GM18520 (cell line): ENCODE measurements at regions not wholly inside any gene's neighbourhood (a gene's known extent, or its start where the extent isn't known, plus 50 kb on each side); places are given as distances from the start of the nearest gene placed in this dataset.
"Not testable (repeated sequence)": the region's sequence is repeated elsewhere in the genome, so short reads cannot be mapped to it uniquely, and the experiment has no call there.

ENCODE experiments used
- ATAC-seq: cut with Tn5 transposase; IDR thresholded peaks from one replicate; pipeline ENCODE4 v1.9.1; 2021; ENCODE audit not compliant: unreplicated experiment

DNA sequence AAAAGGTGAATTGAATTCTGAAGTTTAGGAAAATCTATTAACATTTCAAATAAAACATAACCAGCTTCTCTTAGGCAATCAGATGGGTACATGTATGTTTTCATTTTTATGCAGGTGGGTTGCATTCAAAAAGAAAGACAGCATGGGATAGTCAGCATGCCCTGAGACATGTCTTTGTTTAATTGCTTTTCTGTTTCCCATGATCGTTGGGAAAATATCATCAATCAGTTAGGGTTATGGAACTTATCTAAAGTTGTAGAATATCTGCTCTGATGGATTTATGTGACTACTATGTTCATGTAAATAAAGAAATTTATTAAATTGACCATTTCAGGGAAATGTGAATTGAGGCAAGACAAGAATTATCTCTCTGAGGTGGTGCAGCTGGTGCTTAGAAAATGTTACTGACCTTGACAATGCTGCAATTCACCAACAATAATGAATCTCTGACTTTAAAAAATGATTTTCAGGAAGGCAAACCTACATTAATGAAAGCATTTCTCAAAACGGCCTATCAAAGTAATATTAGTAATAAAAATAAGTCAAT lies 112.7 kb downstream of the RFPL4B start:
- no peak for ATAC-seq

DNA sequence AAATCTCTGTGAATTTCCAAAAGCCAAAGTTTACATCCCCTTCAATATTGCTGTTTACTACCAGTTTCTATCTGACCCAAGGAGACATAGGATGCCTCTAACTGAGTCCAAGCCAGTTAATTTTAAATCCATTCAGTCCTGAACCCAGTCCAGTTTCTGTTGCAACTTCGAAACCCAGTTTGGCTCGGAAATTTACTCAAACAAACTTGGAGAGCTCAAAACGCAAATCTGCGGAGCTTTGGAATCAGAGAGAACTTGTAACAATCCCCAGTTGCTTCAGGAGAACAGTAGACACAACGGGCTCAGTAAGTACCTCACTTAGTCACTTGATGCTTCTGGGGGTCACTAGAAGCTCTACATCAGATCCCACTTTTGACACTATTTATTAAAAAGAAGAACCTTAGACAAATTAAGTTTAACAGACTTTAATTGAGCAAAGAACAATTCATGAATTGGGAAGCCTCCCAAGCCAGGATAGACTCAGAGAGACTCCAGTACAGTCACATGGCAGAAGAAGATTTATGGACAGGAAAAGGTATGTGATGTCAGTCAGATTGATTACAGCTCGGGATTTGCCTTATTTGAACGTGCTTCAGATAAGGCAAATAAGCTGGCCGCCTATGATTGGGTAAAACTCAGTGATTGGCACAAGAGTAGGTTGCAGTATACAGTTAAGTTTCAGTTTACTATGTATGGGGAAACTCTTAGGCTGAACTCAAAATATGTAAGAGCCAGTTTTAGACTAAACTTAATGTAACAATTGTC lies 118.0 kb downstream of the RFPL4B start:
- no peak for ATAC-seq

DNA sequence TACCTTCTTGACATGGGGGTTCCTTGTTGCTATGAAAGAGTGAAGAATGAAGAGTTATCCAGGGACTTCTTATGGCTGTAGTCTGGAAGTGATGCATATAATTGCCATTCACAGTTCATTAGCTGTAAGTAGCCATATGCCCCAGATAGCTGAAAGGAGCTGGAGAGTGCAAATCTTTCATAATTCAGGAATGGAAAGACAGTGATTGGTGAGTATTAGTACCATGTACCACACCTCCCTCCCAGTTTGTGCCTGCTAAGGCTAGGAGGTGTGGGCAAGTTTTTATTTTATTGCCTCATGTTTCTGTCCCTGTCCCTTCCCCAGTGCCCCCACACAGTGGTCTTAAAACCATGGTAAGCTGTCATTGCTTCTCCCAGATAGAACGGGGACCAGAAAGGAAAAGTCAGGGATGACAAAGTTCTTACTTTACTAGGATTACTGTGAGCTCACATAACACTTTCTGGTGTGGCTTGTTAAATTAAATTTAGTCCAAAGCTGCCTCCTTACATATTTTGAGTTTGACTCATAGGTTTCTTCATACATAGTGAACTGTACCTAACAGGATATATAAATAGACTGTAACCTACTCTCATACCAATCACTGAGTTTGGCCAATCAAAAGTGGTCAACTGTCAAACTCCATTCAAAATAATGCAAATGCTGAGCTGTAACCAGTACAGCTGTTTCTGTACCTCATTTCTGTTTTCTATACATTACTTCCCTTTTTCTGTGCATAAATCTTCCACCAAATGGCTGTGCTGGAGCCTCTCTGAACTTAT lies 119.4 kb downstream of the RFPL4B start:
- ATAC-seq, result peak; percentile 55

DNA sequence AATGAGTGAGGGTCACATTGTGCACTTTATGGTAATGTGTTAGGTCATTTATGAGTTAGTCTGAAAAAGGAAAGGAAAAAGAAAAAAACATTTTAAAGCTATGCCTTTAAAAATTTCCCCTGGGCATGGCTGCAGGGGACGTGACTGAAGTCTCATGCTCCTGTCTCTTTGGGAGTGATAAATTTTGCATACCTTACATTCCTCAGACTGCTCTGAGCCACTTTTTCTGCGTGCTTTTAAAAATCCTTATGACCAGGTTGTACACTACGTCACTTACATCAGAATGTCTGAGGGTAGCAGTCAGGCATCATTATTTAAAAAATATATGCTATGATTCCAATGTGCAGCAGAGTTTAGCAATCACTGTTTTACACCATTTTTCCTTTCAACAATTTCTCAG lies 121.2 kb downstream of the RFPL4B start:
- no peak for ATAC-seq

DNA sequence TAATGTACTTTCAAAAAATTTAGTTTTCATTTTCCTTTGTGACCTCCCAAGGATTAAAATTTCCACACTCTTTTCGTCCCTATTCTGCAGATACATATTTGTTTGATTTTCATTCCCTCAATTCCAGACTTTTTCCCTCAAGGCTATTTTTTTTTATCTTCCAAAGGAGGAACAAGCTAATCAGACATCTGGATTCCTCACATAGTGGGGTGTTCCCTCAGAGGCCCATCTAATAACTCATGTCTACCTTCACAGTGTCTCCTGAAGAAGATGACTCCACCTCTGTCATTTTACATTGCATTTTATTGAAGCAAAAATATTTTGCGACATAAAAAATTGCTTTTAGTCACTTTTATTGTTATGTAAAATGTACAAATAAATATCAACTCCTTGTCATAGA lies 122.2 kb downstream of the RFPL4B start:
- ATAC-seq, result no peak

DNA sequence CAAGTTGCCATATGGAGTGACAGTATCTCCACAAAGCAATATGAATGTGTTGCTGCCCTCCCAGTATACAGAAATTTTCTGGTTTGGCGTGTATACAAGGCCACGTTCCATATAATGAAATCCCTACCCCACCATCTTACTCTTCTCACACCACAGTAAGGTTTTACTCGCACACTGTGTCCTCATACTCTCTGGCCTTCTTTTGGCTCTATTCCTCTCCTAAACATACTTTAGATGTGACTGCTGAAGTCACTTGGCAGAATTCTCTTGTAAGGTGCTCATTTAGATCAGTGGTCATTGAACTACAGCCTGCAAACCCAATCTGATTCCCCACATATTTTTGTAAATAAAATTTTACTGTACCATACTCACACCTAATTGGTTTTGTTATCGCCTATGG lies 123.2 kb downstream of the RFPL4B start:
- no peak for ATAC-seq

DNA sequence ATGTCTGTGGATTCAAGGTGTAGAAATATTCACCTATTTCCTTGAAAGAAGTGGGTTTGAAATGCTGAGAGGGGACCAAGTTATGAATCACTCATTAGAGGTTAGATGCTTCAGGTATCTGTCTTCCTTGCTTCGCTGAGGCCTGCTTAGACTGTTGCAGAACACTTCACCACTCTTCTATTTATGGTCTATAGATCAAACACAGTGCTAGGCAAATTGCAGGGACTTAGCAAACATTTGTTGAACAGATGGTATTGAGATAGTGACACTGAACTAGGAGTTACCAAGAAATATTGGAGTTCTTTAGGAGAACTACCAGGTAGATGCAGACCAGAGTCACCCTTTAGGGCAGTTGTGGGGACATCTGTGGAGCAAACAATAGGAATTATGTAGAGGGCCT lies 123.8 kb downstream of the RFPL4B start:
- ATAC-seq, result no peak

DNA sequence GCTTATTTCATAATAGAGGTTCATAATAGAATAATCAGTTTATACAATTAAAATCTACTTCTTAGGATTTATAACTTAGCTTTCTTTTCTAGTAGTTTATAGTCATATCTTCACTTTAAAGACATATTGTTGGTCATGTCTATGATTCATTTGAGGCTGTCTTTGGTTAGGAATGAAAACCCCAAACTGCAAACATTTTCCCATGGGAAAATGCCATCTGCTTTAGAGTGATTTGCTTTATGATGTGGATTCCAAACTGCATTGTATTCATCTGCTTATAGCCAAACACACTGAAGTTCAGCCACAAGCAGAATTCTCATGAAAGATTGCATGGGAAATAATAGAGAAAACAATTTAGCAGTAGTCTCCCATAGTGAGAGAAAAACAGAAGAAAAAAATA lies 128.0 kb downstream of the RFPL4B start:
- no peak for ATAC-seq

DNA sequence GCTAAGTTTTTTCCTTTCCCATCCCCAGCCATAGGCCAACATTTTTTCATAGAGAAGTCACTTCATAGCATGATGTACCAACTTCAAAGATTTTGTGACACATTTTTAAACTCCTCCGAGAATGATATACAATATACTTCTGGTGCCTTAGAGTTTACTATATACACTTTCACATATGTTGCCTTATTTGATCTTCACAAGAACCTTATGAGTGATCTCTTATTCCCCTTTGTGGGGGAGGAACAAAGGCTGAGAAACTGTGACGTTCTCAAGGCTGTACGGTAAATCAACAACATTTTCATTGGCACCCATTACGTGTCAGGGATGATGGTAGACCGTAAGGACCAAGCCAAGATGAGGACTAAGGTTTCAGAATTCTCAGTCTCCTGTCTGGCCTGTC lies 130.0 kb downstream of the RFPL4B start:
- ATAC-seq, result no peak

DNA sequence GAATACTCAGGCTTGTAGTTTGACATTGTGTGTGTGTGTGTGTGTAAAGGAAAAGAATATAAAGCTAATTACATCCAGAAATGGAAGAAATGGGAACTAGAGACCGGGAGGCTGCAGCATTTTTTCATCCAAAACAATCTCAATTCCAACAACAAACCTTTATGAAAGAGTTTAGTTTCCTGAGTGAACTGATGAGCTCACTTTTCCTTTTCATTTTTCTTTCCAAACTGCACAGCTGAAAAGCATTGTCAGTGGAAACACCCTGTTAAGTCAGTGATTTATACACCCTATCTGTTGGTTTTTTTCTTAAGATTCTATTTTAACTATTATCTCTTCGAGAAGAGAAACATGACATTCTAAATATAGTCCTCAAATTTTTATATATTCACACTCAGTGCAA lies 130.9 kb downstream of the RFPL4B start:
- no peak for ATAC-seq

DNA sequence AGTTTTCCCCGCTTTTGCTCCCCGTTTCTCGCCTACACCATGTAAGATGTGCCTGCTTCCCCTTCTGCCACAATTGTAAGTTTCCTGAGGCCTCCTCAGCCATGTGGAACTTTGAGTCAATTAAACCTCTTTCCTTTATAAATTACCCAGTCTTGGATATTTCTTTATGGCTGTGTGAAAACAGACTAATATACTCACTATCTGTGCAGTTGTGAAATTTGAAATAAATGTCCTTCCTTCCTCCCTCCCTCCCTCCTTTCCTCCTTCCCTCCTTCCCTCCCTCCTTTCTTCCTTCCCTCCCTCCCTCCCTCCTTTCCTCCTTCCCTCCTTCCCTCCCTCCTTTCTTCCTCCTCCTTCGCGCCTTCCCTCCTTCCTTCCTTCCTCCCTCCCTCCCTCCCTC lies 132.8 kb downstream of the RFPL4B start:
- not testable (repeated sequence) for ATAC-seq

DNA sequence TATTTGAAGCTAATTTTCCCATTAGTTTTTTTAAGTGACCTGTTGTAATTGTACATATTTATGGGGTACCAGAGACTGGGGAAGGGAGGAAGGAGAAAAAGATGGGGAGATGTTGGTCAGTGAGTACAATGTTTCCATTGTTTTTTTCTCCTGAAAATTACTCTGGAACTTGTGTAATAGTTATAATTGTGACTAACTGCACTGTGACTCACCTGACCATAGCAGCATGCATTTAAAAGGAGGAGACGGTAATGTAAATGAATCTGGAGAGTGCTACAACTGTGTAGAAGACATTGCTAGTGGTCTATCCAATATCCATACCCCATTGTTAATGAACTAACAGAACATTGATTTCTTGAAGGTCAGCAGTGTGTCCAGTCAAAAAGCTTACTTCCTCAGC lies 133.4 kb downstream of the RFPL4B start:
- ATAC-seq, result no peak

DNA sequence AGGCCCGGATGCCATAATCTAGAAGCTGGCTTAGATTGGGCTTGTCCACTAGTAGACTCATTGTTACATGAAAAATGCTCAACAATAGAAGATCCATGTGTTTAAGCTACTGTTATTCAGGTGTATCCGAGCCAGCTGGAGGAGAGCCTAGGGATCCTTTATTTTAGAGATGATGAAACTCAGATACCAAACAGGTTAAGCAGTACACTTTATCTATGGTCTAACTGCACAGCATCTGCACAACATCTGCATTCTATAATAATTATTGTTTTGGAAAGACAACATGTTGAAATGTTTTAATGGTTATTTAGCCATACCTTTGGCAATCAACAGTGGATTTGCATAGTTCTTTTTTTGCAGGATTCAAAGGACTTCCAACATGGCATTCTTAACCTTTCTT lies 134.1 kb downstream of the RFPL4B start:
- no peak for ATAC-seq

DNA sequence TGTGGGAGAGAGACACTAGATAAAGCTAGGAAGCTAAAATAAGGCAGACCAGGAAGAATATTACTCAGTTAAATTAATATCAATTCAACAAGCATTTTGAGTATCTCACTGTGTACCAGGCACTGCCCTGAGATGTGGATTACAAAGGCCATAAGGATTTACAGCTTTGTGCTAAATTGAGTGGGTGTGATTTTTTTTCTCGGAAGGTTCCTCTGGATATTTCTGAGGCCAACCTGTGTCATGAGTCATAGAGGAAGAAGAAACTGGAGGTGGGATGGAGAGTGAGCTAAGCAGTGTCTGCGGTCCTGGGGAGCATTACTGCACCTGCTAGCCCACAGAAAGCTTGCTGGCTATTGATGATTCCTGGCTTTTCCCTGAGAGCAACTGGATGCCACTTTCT lies 135.2 kb downstream of the RFPL4B start:
- no peak for ATAC-seq

DNA sequence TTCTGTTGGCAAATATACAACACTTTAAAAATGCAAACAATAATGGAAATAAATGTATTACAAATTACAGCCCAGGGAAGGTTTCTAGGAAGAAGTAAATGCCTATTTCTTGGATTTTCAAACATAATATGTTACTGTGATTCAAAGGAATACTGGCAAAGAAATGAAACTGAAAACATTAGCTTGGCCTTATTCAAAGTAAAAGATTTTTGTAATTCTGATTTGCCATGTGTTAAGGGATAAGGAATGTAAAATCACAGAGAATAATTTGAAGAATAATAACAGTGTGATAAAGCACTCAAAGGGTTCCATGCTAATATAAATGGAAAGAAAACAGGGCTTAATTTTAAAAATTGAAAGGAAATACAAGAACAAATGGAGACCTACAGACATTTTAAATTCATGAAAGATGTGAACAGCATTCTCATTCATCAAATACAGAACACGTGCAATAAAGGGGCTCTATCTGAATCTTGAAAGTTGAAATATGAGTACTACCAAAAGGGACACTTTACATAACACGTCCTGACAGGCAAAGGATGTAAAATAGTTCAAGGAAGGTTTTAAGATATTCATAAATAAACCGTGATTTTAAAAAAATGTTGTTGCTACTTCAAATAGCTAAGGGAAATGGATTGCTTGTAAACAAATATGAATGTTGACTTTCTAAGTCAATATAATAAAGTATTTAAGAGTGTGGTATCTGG lies 138.1 kb downstream of the RFPL4B start:
- no peak for ATAC-seq

DNA sequence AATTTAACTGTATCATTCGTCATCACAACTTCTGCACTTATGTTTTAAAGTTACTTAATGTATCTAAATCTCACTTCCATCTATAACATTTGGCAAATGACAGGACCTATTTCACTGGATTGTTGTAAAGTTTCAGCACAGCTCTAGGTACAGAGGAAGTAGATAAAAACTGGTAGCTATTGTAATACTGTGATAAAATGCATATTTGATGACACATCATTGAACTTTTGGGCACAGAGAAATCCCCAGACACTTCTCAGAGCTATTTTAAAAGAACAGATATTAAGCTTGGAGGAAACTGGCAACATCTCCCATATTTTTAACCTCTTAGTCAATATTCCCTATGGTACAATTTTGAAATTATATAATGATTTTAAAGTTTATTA lies 138.7 kb downstream of the RFPL4B start:
- ATAC-seq, result no peak

DNA sequence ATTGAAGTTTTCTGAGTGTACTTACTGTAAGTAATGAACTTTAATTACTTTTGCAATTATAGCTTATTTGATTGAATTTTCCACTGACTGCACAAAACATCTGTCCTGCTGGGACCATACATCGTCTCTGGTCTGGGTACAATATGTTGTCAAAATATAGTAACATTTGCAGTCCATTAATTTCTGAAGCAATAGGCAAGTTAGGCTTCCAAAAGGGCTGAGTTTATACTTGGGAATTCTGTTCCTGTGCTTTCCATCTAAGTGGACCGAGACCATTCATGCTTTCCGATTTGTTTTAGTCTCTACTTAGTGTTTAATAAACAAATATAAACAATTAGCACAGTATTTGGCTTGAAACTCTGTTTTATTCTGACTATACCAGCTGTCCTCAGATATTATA lies 139.3 kb downstream of the RFPL4B start:
- ATAC-seq, result no peak

DNA sequence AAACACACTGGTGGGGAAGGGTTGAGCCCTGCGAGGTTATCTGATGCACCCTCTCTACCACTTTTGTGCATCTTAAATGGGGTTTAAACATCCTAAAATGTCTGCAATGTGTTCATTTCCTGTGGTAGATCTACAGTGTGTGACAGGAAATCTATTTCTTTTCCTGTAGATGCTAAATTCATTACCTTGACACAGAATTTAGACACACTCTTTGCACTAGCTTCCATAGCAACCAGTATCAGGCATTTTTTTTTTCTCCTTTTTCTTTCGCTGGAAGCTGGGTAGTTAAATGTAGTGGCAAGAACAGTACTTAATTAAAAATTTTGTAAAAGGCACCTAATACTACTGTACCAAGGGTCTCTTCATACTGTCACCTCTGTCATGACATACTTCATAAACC lies 141.1 kb downstream of the RFPL4B start:
- ATAC-seq, result no peak

DNA sequence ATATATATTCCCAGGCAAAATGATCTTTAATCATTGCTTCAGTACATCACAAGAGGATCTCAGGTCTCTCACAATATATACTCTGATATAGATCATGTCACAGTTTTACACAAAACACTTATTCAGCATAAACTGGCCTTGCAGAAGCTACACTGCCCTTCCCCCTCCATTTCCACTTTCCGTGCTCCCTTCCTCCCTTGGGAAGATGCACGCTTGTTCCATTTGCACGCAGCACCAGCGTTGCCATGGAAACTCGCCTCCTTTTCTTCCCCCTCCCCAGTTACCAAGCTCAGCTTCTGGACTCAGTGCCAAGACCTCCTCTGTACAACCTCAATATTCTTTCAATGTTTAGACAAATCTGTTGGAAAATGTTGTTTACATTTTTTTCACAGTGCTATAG lies 154.6 kb downstream of the RFPL4B start:
- no peak for ATAC-seq

DNA sequence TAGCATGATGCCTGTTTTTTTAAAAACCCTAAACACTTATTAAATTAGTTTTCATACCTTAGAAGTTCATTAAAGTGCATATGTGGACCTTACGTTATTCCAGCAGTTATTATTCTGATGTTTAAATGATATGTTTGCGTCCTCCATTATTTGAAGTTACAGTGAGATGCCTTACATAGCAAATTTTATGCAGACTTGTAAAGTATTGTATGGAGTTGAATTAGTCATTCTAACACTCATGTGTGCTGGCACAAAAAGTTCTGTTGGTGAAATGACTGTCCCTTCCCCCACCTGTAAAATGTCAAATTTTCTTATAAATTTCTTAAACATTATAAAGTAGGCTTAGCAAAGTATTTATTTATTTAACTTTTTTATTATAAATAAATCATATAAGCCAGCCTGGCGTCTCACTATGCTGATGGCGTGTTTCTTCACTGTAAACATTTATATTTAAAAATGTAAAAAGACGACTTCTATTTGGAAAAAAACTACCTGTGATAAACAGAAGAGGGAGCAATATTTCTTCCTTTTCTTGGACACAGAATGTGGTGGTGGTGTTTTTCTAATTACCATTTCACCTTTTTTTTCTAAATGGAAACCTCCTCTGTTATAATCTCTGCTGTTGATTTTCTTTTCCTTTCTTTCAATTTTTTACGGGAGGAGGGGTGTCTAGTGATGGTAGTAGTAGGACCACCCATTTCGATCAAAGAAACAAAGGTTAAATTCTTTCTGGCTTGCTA lies 155.4 kb downstream of the RFPL4B start:
- ATAC-seq, result no peak

DNA sequence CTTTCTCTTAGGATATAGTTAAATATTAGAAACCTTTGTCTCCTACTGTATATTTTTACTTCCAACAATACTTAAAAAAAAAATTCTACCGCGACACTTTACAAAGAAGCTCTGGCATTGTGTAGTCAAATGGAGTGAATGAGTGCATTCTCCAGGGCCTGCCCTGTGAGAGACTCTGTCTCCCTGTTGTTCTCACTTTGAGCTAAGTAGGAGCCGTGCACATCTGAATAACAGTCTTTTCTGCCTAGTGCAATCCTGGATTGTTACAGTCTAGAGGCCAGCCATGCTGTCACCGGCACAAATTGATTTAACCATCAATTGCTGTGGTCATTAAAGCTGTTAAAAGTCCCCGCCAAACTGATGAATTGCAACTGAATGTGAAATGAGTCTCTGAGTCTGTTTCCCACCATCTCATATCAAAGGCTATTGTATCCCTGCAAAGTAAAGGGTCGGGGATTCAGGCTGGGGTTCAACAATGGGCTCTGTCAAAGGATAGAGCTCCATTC lies 156.0 kb downstream of the RFPL4B start:
- ATAC-seq, result no peak
